ENCODE measurements at regions not wholly inside any gene's neighbourhood (a gene's known extent, or its start where the extent isn't known, plus 50 kb on each side); places are given as distances from the start of the nearest gene placed in this dataset.

- H3K36me3 Mint-ChIP-seq = no peaks in the 10 kb centered on the region
- Histone ChIP-seq H3K27ac (ENCODE audit: low read depth in 1 of 2, low read length in 2 of 2) (no peak overlapping the region), H3K36me3 (replicated peaks in 1 of 2; ENCODE audit: control insufficient read depth in 1 of 2, insufficient read depth in 2 of 2, low read length in 2 of 2) (no peaks in the 10 kb centered on the region), H3K9ac (ENCODE audit: insufficient read depth, low read length, poor library complexity, severe bottlenecking) (no peak overlapping the region), H3K4me1 (ENCODE audit: control insufficient read depth in 1 of 2, insufficient read depth in 2 of 2, low read length in 2 of 2) (no peaks in the 10 kb centered on the region), H3K4me3 (replicated peaks in 1 of 3; ENCODE audit: low read depth in 2 of 3, low read length in 3 of 3) (no peak overlapping the region), H2AFZ (ENCODE audit: insufficient read depth, low read depth, low read length, poor library complexity, severe bottlenecking) (no peak overlapping the region), H3K4me2 (replicated peaks; ENCODE audit: extremely low read depth, low read length, poor library complexity, severe bottlenecking) (no peak overlapping the region), H3K9me3 (replicated peaks in 1 of 2; ENCODE audit: control insufficient read depth in 1 of 2, insufficient read depth in 1 of 2, low read length in 2 of 2) (peaks cover 0 to 4% of the 10 kb centered on the region in 2 donors), H3K79me2 (ENCODE audit: insufficient read depth, low read length) (no peaks in the 10 kb centered on the region), H3K27me3 (ENCODE audit: control insufficient read depth in 2 of 2, insufficient read depth in 2 of 2, low read length in 2 of 2) (no peaks in the 10 kb centered on the region), H4K20me1 (ENCODE audit: insufficient read depth, low read length) (no peaks in the 10 kb centered on the region)
- DNase-seq = no peak
- peaks cover 7 to 15% (median 14%) of the 10 kb centered on the region in 3 donors for H3K27me3 Mint-ChIP-seq (ENCODE audit: low read depth in 3 of 3)
- intact Hi-C loops (cut with micrococcal nuclease) = no loop called here
- no peak overlapping the region for H3K4me3 Mint-ChIP-seq
- H3K4me1 Mint-ChIP-seq = no peaks in the 10 kb centered on the region
- no CpG with 5 or more reads among the region's 1 CpG for WGBS (ENCODE audit: insufficient coverage)
- TF ChIP-seq CTCF (IDR thresholded peaks at IDR 0.05) = no peak
- no peak overlapping the region for H3K27ac Mint-ChIP-seq
- H3K9me3 Mint-ChIP-seq = peaks cover 8 to 25% (median 20%) of the 10 kb centered on the region in 7 donors
These were observed 123.1 kb upstream of the SPRY4 start for GRCh38 chr5:142447887-142448286.

- H3K36me3 ChIP-seq (replicated peaks in 1 of 2; ENCODE audit: control insufficient read depth in 1 of 2, insufficient read depth in 2 of 2, low read length in 2 of 2) = no peaks in the 10 kb centered on the region
- no peaks in the 10 kb centered on the region for H3K36me3 Mint-ChIP-seq
- 100% methylated on average over 1 of the region's 3 CpGs for WGBS (ENCODE audit: insufficient coverage)
- DNase-seq = no peak
- peaks cover 9 to 15% (median 13%) of the 10 kb centered on the region in 3 donors for H3K27me3 Mint-ChIP-seq (ENCODE audit: low read depth in 3 of 3)
- no peaks in the 10 kb centered on the region for H3K4me1 ChIP-seq (ENCODE audit: control insufficient read depth in 1 of 2, insufficient read depth in 2 of 2, low read length in 2 of 2)
- no peak for TF ChIP-seq CTCF (IDR thresholded peaks at IDR 0.05)
- no peak overlapping the region for H3K4me3 Mint-ChIP-seq
- no peaks in the 10 kb centered on the region for H3K27me3 ChIP-seq (ENCODE audit: control insufficient read depth in 2 of 2, insufficient read depth in 2 of 2, low read length in 2 of 2)
- intact Hi-C loops (cut with micrococcal nuclease) = no loop called here
- H3K9me3 Mint-ChIP-seq = peaks cover 8 to 25% (median 20%) of the 10 kb centered on the region in 7 donors
- no peak overlapping the region for H3K9ac ChIP-seq (ENCODE audit: insufficient read depth, low read length, poor library complexity, severe bottlenecking)
- no peak overlapping the region for H3K27ac Mint-ChIP-seq
- H4K20me1 ChIP-seq (ENCODE audit: insufficient read depth, low read length) = no peaks in the 10 kb centered on the region
- no peaks in the 10 kb centered on the region for H3K79me2 ChIP-seq (ENCODE audit: insufficient read depth, low read length)
- H3K4me1 Mint-ChIP-seq = no peaks in the 10 kb centered on the region
- no peak overlapping the region for H3K4me2 ChIP-seq (replicated peaks; ENCODE audit: extremely low read depth, low read length, poor library complexity, severe bottlenecking)
- peaks cover 0 to 4% of the 10 kb centered on the region in 2 donors for H3K9me3 ChIP-seq (replicated peaks in 1 of 2; ENCODE audit: control insufficient read depth in 1 of 2, insufficient read depth in 1 of 2, low read length in 2 of 2)
- no peak overlapping the region for H3K4me3 ChIP-seq (replicated peaks in 1 of 3; ENCODE audit: low read depth in 2 of 3, low read length in 3 of 3)
- H2AFZ ChIP-seq (ENCODE audit: insufficient read depth, low read depth, low read length, poor library complexity, severe bottlenecking) = no peak overlapping the region
- no peak overlapping the region for H3K27ac ChIP-seq (ENCODE audit: low read depth in 1 of 2, low read length in 2 of 2)
These were observed 122.1 kb upstream of the SPRY4 start for GRCh38 chr5:142446960-142447279.

Measured in CD14-positive monocyte (primary cell).